ENCODE measurements at regions not wholly inside any gene's neighbourhood (a gene's known extent, or its start where the extent isn't known, plus 50 kb on each side); places are given as distances from the start of the nearest gene placed in this dataset.

DNA sequence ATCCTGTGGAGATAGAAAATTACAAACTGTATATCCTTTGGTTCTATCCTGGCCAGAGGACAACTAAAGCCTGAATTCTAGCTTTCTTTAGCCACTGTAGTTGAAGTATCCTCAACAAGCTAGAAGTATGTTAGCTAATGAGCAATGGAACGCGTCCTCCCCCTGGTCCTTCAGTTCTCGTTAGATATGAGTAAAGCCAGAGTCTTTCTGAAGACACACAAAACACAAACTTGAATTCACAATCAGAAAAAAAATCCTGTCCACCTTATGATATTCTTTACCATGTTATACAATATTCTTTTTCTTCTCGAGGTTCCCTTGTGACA, 1527.0 kb upstream of the SLC10A2 start:
- no peak overlapping the region for H3K14ac ChIP-seq (replicated peaks; ENCODE audit: low read depth, low read length)
- H3K4ac ChIP-seq (ENCODE audit: low read depth, low read length), result no peak overlapping the region
- no peak overlapping the region for H3K18ac ChIP-seq (ENCODE audit: low read depth, low read length)
- no peaks in the 10 kb centered on the region for H3K4me1 ChIP-seq (ENCODE audit: control insufficient read depth, insufficient read depth, low read length)
- no peaks in the 10 kb centered on the region for H3K27me3 ChIP-seq (ENCODE audit: control insufficient read depth, insufficient read depth, low read length)
- H3K36me3 ChIP-seq (ENCODE audit: control insufficient read depth, insufficient read depth, low read length), result no peaks in the 10 kb centered on the region
- TF ChIP-seq, protein P1, sequence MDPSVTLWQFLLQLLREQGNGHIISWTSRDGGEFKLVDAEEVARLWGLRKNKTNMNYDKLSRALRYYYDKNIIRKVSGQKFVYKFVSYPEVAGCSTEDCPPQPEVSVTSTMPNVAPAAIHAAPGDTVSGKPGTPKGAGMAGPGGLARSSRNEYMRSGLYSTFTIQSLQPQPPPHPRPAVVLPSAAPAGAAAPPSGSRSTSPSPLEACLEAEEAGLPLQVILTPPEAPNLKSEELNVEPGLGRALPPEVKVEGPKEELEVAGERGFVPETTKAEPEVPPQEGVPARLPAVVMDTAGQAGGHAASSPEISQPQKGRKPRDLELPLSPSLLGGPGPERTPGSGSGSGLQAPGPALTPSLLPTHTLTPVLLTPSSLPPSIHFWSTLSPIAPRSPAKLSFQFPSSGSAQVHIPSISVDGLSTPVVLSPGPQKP (IDR thresholded peaks at IDR 0.05; ENCODE audit: borderline replicate concordance, low read depth, low read length), result no peak
- TF ChIP-seq MAFK (IDR thresholded peaks at IDR 0.05; ENCODE audit: low read depth, low read length), result no peak
- no peak for TF ChIP-seq POLR2A (IDR thresholded peaks at IDR 0.05; ENCODE audit: low read depth, low read length)
- TF ChIP-seq, protein P2, sequence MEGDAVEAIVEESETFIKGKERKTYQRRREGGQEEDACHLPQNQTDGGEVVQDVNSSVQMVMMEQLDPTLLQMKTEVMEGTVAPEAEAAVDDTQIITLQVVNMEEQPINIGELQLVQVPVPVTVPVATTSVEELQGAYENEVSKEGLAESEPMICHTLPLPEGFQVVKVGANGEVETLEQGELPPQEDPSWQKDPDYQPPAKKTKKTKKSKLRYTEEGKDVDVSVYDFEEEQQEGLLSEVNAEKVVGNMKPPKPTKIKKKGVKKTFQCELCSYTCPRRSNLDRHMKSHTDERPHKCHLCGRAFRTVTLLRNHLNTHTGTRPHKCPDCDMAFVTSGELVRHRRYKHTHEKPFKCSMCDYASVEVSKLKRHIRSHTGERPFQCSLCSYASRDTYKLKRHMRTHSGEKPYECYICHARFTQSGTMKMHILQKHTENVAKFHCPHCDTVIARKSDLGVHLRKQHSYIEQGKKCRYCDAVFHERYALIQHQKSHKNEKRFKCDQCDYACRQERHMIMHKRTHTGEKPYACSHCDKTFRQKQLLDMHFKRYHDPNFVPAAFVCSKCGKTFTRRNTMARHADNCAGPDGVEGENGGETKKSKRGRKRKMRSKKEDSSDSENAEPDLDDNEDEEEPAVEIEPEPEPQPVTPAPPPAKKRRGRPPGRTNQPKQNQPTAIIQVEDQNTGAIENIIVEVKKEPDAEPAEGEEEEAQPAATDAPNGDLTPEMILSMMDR (conservative IDR thresholded peaks at IDR 0.05; ENCODE audit: low read depth, low read length), result no peak
- TF ChIP-seq, protein P3, sequence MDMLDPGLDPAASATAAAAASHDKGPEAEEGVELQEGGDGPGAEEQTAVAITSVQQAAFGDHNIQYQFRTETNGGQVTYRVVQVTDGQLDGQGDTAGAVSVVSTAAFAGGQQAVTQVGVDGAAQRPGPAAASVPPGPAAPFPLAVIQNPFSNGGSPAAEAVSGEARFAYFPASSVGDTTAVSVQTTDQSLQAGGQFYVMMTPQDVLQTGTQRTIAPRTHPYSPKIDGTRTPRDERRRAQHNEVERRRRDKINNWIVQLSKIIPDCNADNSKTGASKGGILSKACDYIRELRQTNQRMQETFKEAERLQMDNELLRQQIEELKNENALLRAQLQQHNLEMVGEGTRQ (IDR thresholded peaks at IDR 0.05; ENCODE audit: low read depth, low read length), result no peak
- TF ChIP-seq SMC3 (IDR thresholded peaks at IDR 0.05; ENCODE audit: low read depth, low read length), result no peak
- no peak for TF ChIP-seq NFE2L2 (IDR thresholded peaks at IDR 0.05; ENCODE audit: low read depth, low read length)
- TF ChIP-seq CEBPB (IDR thresholded peaks at IDR 0.05; ENCODE audit: low read depth, low read length), result no peak
- no peak for TF ChIP-seq CHD1 (IDR thresholded peaks at IDR 0.05; ENCODE audit: low read depth, low read length)
- TF ChIP-seq RCOR1 (IDR thresholded peaks at IDR 0.05; ENCODE audit: insufficient replicate concordance, low read length), result no peak
- TF ChIP-seq FOS (IDR thresholded peaks at IDR 0.05; ENCODE audit: low read depth, low read length), result no peak
- TF ChIP-seq MAZ (IDR thresholded peaks at IDR 0.05; ENCODE audit: borderline replicate concordance, low read depth, low read length), result no peak
- no peak for TF ChIP-seq BHLHE40 (IDR thresholded peaks at IDR 0.05; ENCODE audit: low read depth, low read length)
- TF ChIP-seq RAD21 (IDR thresholded peaks at IDR 0.05; ENCODE audit: low read length), result no peak
- no peak for TF ChIP-seq RFX5 (IDR thresholded peaks at IDR 0.05; ENCODE audit: low read depth, low read length)
- TF ChIP-seq MXI1 (IDR thresholded peaks at IDR 0.05; ENCODE audit: borderline replicate concordance, low read depth, low read length), result no peak
- no peak overlapping the region for H2BK15ac ChIP-seq (ENCODE audit: low read depth, low read length)
- H4K91ac ChIP-seq (ENCODE audit: insufficient read depth, low read depth, low read length), result no peak overlapping the region
- no peak overlapping the region for H4K8ac ChIP-seq (ENCODE audit: low read depth in 2 of 2, low read length in 2 of 2)
- H3K27ac ChIP-seq (ENCODE audit: insufficient read depth, low read length), result no peak overlapping the region
- H2BK120ac ChIP-seq (ENCODE audit: low read depth, low read length), result no peak overlapping the region
- no TSS peak for BruUV-seq (replicated peaks)
- no peak overlapping the region for H2AFZ ChIP-seq (replicated peaks; ENCODE audit: low read length, poor library complexity)
- dilution Hi-C loops (cut with HindIII; ENCODE audit: low sequenced_read_pairs, unreplicated experiment), result no loop called here
- in situ Hi-C loops (cut with MboI; ENCODE audit: low sequenced_read_pairs), result no loop called here
- DNase-seq (no peak), ATAC-seq (ENCODE audit: low read depth) (no peak)
- CTCF ChIA-PET, result no interaction called here
- POLR2A ChIA-PET (ENCODE audit: unreplicated experiment), result no interaction called here
- no peak overlapping the region for H3K9ac ChIP-seq (ENCODE audit: low read depth, low read length)
- H3K4me3 ChIP-seq (ENCODE audit: insufficient read depth, low read depth, low read length), result no peak overlapping the region
- intact Hi-C loops (cut with micrococcal nuclease), result no loop called here
- no peak overlapping the region for H2AK5ac ChIP-seq (ENCODE audit: low read depth, low read length)
- no peak overlapping the region for H2BK5ac ChIP-seq (ENCODE audit: low read depth, low read length, poor library complexity, severe bottlenecking)
- H3K9me3 ChIP-seq (ENCODE audit: control insufficient read depth, insufficient read depth, low read length), result no peaks in the 10 kb centered on the region
- H4K5ac ChIP-seq (ENCODE audit: low read depth, low read length), result no peak overlapping the region
- WGBS, 2 experiments (ENCODE audit: extremely low coverage in 2 of 2, insufficient read length in 1 of 2), result no CpG with 5 or more reads among the region's 4 CpGs
- no peaks in the 10 kb centered on the region for H3K9me1 ChIP-seq (ENCODE audit: insufficient read depth, low read length)
- H2AK9ac ChIP-seq (replicated peaks; ENCODE audit: low read depth, low read length, poor library complexity), result no peak overlapping the region
- H3K56ac ChIP-seq (ENCODE audit: extremely low read depth, insufficient read depth, low read length), result no peak overlapping the region
- no peaks in the 10 kb centered on the region for H4K20me1 ChIP-seq (ENCODE audit: insufficient read depth, low read length)
- no peak overlapping the region for H2BK20ac ChIP-seq (ENCODE audit: low read depth, low read length)
- H3K4me2 ChIP-seq (ENCODE audit: low read depth, low read length), result no peak overlapping the region
- no peaks in the 10 kb centered on the region for H3K79me1 ChIP-seq (ENCODE audit: low read depth in 1 of 2, low read length in 2 of 2)
- no peak overlapping the region for H3K23ac ChIP-seq (ENCODE audit: low read depth, low read length)

All from IMR-90 (cell line).